HG02884 (cell line): ENCODE measurements at regions not wholly inside any gene's neighbourhood (a gene's known extent, or its start where the extent isn't known, plus 50 kb on each side); places are given as distances from the start of the nearest gene placed in this dataset.
"Not testable (repeated sequence)": the region's sequence is repeated elsewhere in the genome, so short reads cannot be mapped to it uniquely, and the experiment has no call there.

Source experiments
- ATAC-seq: cut with Tn5 transposase; IDR thresholded peaks from one replicate; pipeline ENCODE4 v1.9.1; 2021; ENCODE audit warnings: mild to moderate bottlenecking, moderate library complexity; ENCODE audit not compliant: unreplicated experiment

GRCh38 chr6:158920311-158920905 lies 79.6 kb downstream of the RSPH3 start:
- ATAC-seq = no peak

DNA sequence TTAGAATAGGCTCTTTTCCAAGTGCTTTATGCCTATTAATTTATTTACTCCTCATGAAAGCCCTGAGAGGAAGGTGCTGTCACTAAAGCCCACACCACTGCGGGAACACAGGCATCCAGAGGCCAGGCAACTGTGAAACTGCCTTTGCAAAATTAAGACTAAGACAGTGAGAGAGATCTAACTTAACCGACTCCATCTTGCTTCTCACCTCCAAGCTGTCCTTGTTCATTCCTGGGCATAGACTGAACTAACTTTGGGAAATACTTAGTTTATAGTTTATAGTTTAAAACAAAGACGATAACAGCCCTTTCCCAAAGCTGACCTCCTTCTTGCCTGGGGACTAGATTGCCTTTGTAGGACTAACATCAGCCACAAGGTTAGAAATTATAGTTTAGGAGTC lies 80.1 kb downstream of the RSPH3 start:
- ATAC-seq = no peak

GRCh38 chr6:158916617-158917016 lies 83.4 kb downstream of the RSPH3 start:
- no peak for ATAC-seq

- no peak for ATAC-seq
Observed at GRCh38 chr6:158914923-158915322, 85.1 kb downstream of the RSPH3 start.

DNA sequence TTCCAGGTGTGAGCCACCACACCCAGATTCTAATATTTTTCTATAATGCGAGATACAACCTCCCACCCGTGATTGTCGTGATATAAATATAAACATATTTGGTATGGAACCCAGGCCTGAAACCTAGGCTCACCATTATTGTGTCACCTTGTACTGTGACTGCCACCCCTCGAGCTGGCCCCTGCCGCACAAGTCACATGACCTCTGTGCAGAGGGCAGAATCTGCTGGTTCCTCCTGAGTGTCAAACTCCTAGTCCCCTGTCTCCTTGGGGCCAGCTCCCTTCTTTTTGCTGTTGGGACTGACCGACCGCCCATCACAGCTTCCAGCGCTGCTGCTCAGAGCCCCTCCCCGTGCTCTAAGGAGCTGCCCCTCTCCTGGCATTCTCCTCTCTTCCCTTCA lies 86.4 kb downstream of the RSPH3 start:
- no peak for ATAC-seq

DNA sequence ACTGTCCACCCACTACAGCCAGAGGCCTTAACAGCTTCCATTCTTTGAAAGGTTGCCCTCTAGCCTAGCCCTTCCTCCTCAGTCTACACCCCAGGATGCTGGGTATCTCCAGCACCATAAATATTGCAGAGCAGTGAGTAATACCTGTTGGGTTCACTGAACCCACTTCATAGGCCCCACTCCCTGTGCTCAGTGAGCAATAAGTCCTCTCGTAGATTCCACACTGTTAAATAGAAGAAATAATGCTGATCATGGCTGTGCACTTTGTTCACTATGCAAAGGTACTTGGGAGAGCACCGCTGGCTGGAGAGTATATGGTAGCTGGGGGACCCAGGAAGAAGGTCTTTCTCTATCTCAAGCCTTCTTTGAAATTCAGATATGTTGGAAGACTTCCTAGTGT lies 87.3 kb downstream of the RSPH3 start:
- no peak for ATAC-seq

DNA sequence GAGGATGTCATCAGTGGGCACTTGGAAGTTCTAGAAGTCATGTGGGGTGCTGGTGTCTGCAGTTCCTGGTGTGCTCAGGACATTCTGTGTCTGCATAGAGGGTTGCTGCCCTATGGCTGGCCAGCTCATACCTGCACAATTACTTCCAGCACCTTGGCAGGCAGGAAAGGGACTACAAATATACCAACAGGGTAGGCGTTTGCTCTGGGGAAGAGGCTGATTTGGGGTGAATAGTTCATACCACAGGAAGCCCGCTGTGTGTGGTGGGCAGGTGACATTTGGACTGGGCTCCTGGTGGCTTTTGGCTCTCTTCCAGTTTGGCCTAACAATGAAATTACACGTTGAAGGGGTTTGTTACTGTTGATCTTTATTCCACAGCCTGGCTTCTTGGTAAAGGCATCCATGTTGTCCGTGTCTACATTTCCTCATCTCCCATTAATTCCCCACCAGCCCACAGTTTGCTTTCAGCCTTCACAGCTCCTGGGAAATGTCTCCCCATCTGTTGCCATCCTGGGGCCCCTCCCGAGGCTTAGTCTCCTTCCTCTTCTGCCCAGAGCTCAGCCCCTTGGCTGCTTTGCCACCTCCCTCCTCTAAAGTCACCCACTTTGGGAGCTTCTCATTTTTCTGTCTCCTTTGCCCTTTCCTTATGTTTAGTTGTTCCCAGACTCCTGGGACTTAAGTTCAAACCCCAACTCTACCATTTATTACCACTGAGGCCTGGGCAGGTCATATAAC lies 88.1 kb downstream of the RSPH3 start:
- no peak for ATAC-seq

GRCh38 chr6:158910484-158911440 lies 89.2 kb downstream of the RSPH3 start:
- peak; percentile 55 for ATAC-seq

DNA sequence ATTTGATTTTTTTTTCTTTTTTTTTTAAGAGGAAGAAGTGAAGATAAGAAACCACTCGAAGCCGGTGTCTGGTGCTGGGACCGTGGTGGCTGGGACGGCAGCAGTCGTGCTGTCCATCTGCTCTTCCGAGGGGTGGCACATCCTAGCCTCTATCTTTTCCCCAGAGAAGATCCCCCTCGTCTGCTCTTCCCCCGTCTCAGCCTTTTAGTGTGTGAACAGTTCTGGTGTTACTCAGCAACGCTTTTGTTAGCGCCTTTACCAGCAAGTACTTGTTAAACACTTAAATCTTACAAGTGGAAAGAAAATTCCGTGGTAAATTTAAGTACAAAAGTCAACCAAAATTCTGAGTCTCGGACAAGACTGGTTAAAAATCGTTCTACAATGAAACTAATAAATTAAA lies 90.1 kb downstream of the RSPH3 start:
- no peak for ATAC-seq

DNA sequence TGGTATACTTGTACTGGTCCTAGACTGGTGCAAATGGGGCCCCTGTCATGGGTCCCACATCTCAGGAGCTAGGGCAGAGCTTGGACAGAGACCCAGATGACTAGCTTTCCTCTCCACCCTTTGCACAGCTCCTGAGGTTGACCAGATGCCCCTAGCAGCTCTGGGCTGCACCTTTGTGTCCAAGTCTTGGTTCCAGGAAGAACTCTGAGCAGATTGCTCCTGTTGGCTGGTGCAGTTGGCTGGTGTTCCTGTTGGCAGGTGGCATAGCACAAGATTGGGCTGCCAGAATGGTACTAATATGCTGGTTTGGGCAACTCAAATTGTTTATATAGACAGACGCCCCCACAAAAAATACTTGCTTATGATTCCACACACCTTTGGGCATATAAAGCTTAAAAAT lies 89.4 kb upstream of the EZR start:
- no peak for ATAC-seq

DNA sequence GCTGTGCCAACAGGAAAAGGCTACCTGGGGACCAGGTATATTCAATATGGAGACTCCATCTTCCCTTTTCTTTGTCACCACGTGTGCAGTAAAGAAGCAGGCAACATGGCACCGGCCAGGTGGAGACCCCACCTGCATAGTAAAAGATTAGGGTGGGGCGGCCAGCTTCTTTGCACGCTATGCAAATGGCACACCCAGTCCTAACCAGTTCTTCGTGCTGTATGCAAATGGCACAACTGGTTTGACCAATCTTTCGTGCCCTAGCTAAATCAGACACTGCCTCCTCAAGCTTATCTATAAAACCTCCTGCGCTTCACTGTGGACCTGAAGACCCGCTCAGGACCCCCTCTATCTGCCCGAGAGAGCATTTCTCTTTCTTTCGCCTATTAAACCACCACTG lies 88.8 kb upstream of the EZR start:
- ATAC-seq = no peak

DNA sequence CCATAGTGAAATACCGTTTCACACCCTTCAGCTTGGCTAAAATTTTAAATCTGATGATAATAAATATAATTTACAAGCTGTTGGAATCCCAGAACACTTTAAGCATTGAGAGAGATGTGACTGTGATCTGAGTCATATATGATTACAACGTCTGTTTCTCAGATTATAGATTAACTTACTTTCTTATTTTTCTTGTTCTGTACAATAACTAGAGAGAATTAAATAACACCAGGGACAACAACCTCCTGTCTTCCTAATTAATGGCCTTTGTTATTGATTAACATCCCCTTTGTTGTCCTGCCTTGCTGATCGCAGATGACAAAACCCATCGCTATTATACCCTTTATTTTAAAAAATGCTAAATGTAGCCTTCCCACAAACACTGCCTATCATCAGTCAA lies 87.8 kb upstream of the EZR start:
- no peak for ATAC-seq

- ATAC-seq = no peak
Observed at GRCh38 chr6:158905277-158905676, 86.1 kb upstream of the EZR start.

DNA sequence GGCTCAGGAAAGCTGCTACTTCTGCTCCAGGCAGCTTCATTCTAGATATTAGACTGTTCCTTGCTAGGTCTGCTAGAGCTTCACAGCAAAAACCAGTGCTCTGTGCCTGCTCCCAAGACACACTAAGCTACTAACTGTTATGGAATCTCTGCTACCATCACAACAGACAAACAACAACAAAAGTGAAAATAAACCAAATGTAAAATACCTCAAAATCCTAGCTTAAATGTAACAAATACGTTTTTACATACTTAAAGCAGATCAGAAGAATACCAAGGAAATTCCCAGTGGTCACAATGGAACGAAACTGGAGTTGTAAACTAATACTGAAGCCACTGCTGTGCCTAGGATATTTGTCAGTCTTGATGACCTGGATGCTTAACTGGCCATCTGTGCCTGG lies 84.6 kb upstream of the EZR start:
- ATAC-seq = no peak

- ATAC-seq = no peak
Observed at GRCh38 chr6:158900663-158901312, 81.6 kb upstream of the EZR start.

- ATAC-seq = no peak
Observed at GRCh38 chr6:158897236-158897635, 78.1 kb upstream of the EZR start.

- ATAC-seq = no peak
Observed at GRCh38 chr6:158895661-158896060, 76.5 kb upstream of the EZR start.

GRCh38 chr6:158894193-158894592 lies 75.0 kb upstream of the EZR start:
- no peak for ATAC-seq

GRCh38 chr6:158892266-158892665 lies 73.1 kb upstream of the EZR start:
- no peak for ATAC-seq

- not testable (repeated sequence) for ATAC-seq
Observed at GRCh38 chr6:158891560-158891959, 72.4 kb upstream of the EZR start.

DNA sequence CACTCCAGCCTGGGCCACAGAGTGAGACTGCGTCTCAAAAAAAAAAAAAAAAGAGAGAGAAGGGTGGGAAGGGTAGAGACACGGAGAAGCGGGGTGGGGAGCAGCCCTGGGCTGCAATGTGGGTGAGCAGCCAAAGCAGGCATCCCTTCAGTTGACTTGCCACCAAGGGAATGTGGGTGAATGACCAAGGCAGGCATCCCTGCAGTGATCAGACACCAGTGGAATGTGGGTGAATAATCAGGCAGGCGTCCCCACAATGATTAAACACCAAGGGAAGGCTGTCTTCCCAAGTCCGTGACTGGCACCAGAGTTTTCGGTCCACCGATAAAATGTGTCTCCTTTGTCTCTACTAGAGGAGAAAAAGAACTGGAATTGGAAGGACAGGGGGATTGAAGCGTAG lies 69.0 kb upstream of the EZR start:
- not testable (repeated sequence) for ATAC-seq
